SK-N-SH (cell line): ENCODE measurements at regions not wholly inside any gene's neighbourhood (a gene's known extent, or its start where the extent isn't known, plus 50 kb on each side); places are given as distances from the start of the nearest gene placed in this dataset.

Source experiments
- CTCF ChIA-PET: fragments of 300-600, 350-600 bp; formaldehyde crosslinking; extraction: SDS; loops from one replicate; lab custom pipeline; 2021; lab: Yijun Ruan, JAX
- POLR2A ChIA-PET: fragments of 350-600 bp; sonication (Branson Sonifier 250); formaldehyde crosslinking; extraction: SDS; loops from one replicate; lab custom pipeline; 2020; ENCODE audit warnings: antibody characterized with exemption, inconsistent platforms; lab: Yijun Ruan, JAX
- DNase-seq: peaks from one replicate; pipeline ENCODE4 v3.0.0; 2012
- H2AFZ ChIP-seq: fragments of 200-600 bp; sonication (generic); 2 replicates; pipeline ENCODE4 v1.8.1; 2016; ENCODE audit warnings: antibody characterized with exemption, mild to moderate bottlenecking, low read depth
- H3F3A ChIP-seq: fragments of 200-600 bp; sonication (generic); replicated peaks from 2 replicates; pipeline ENCODE3; 2016; ENCODE audit warnings: antibody characterized with exemption, mild to moderate bottlenecking; ENCODE audit not compliant: insufficient read depth
- H3K27ac ChIP-seq, 2 experiments: fragments of 200-500 bp in 1 of 2; fragments of 200-600 bp in 1 of 2; sonication (Bioruptor generic) in 1 of 2; sonication (generic), shearing (Covaris generic) in 1 of 2; 2 replicates each; pipeline versions ENCODE4 v1.5.1 to v1.6.1; 2014 to 2016; ENCODE audit warnings: low read depth in 2 of 2, inconsistent platforms in 1 of 2, low read length in 1 of 2, mild to moderate bottlenecking in 1 of 2, mixed read lengths in 1 of 2
- H3K27me3 ChIP-seq: fragments of 200-600 bp; sonication (generic), shearing (Covaris generic); 2 replicates; pipeline ENCODE4 v1.6.1; 2016; ENCODE audit warnings: mixed run types; ENCODE audit not compliant: insufficient read depth
- H3K36me3 ChIP-seq, 2 experiments: fragments of 200-500 bp in 1 of 2; fragments of 200-600 bp in 1 of 2; sonication (Bioruptor generic) in 1 of 2; sonication (generic) in 1 of 2; replicated peaks in 1 of 2; 2 replicates each; pipeline versions ENCODE3 to v1.5.1; 2014 to 2016; ENCODE audit warnings: low read length in 1 of 2, mild to moderate bottlenecking in 1 of 2; ENCODE audit not compliant: insufficient read depth in 2 of 2, control insufficient read depth in 1 of 2
- H3K4me1 ChIP-seq, 2 experiments: fragments of 200-500 bp in 1 of 2; fragments of 200-600 bp in 1 of 2; sonication (Bioruptor generic) in 1 of 2; sonication (generic), shearing (Covaris generic) in 1 of 2; 2 replicates each; pipeline versions ENCODE4 v1.5.1 to v1.6.1; 2014 to 2016; ENCODE audit warnings: low read depth in 1 of 2, low read length in 1 of 2, mixed run types in 1 of 2; ENCODE audit not compliant: insufficient read depth in 2 of 2, control insufficient read depth in 1 of 2
- H3K4me2 ChIP-seq: fragments of 200-600 bp; sonication (generic), shearing (Covaris generic); 2 replicates; pipeline ENCODE4 v1.6.1; 2017; ENCODE audit warnings: mixed run types
- H3K4me3 ChIP-seq, 2 experiments: fragments of 200-500 bp in 1 of 2; fragments of 200-600 bp in 1 of 2; sonication (Bioruptor generic) in 1 of 2; sonication (generic), shearing (Covaris generic) in 1 of 2; 2 replicates each; pipeline versions ENCODE4 v1.5.1 to v1.8.1; 2014 to 2016; ENCODE audit warnings: low read depth in 2 of 2, inconsistent platforms in 1 of 2, low read length in 1 of 2, mild to moderate bottlenecking in 1 of 2, mixed read lengths in 1 of 2, moderate library complexity in 1 of 2
- H3K79me2 ChIP-seq: fragments of 200-600 bp; sonication (generic); 2 replicates; pipeline ENCODE4 v1.8.1; 2017; ENCODE audit warnings: mild to moderate bottlenecking; ENCODE audit not compliant: insufficient read depth
- H3K9ac ChIP-seq: fragments of 200-600 bp; sonication (generic); 2 replicates; pipeline ENCODE4 v1.6.1; 2017; ENCODE audit warnings: mixed run types
- H3K9me2 ChIP-seq: fragments of 200-600 bp; sonication (generic); 2 replicates; pipeline ENCODE4 v1.6.1; 2017; ENCODE audit warnings: mixed run types
- H3K9me3 ChIP-seq: fragments of 200-600 bp; sonication (generic); 2 replicates; pipeline ENCODE4 v1.6.1; 2017; ENCODE audit warnings: mixed run types, mild to moderate bottlenecking, moderate library complexity
- H4K20me1 ChIP-seq: fragments of 200-600 bp; sonication (generic); 2 replicates; pipeline ENCODE4 v1.6.1; 2017; ENCODE audit warnings: mild to moderate bottlenecking, mixed run types; ENCODE audit not compliant: insufficient read depth
- CHD2 ChIP-seq: fragments of 150-350 bp; IDR thresholded peaks from 2 replicates; pipeline ENCODE4 v1.6.1; 2018; ENCODE audit warnings: low read length; ENCODE audit not compliant: partially characterized antibody
- ELF1 ChIP-seq: IDR thresholded peaks from 2 replicates; pipeline ENCODE4 v1.4.0; 2012
- EP300 ChIP-seq, 2 experiments: IDR thresholded peaks; 2 replicates each; pipeline versions ENCODE4 v1.4.0 to v1.6.1; 2012; ENCODE audit warnings: borderline replicate concordance in 1 of 2, low read depth in 1 of 2, low read length in 1 of 2
- FOXJ3 ChIP-seq: sonication (generic); formaldehyde crosslinking; IDR thresholded peaks from 2 replicates; pipeline ENCODE4 v1.5.1; 2020; ENCODE audit warnings: mild to moderate bottlenecking, missing genetic modification reagents
- FOXM1 ChIP-seq: IDR thresholded peaks from 2 replicates; pipeline ENCODE4 v1.4.0; 2012; ENCODE audit warnings: low read depth, mild to moderate bottlenecking
- GABPA ChIP-seq: IDR thresholded peaks from 2 replicates; pipeline ENCODE4 v1.4.0; 2012; ENCODE audit warnings: low read depth, mild to moderate bottlenecking
- MXI1 ChIP-seq: IDR thresholded peaks from 2 replicates; pipeline ENCODE4 v1.6.1; 2012; ENCODE audit warnings: mild to moderate bottlenecking, low read depth, low read length, improper control_type of control experiment
- NFIC ChIP-seq: IDR thresholded peaks from 2 replicates; pipeline ENCODE4 v1.4.0; 2012; ENCODE audit warnings: borderline replicate concordance
- RFX5 ChIP-seq: IDR thresholded peaks from 2 replicates; pipeline ENCODE4 v1.6.1; 2012; ENCODE audit warnings: mild to moderate bottlenecking, improper control_type of control experiment, low read length
- RXRA ChIP-seq: IDR thresholded peaks from 2 replicates; pipeline ENCODE4 v1.4.0; 2012; ENCODE audit warnings: low read depth, mild to moderate bottlenecking, borderline replicate concordance
- SIN3A ChIP-seq: IDR thresholded peaks from 2 replicates; pipeline ENCODE4 v1.6.1; 2012; ENCODE audit warnings: low read depth, mild to moderate bottlenecking, low read length, moderate library complexity, borderline replicate concordance
- SMC3 ChIP-seq: IDR thresholded peaks from 2 replicates; pipeline ENCODE4 v1.6.1; 2012; ENCODE audit warnings: low read depth, low read length, improper control_type of control experiment
- TCF12 ChIP-seq: IDR thresholded peaks from 2 replicates; pipeline ENCODE4 v1.4.0; 2012
- YY1 ChIP-seq: IDR thresholded peaks from 2 replicates; pipeline ENCODE4 v1.4.0; 2012; ENCODE audit warnings: low read depth, mild to moderate bottlenecking
- WGBS: methylation state at CpG from one replicate; pipeline ENCODE4 v1.1.6; 2017; ENCODE audit warnings: low lambda C conversion rate; 5-methylcytosine and 5-hydroxymethylcytosine counted together
- TF ChIP-seq, protein P1 (sequence below): fragments of 150-350 bp; IDR thresholded peaks from 2 replicates; pipeline ENCODE4 v1.6.1; 2016; ENCODE audit warnings: mild to moderate bottlenecking, low read depth, low read length
- TF ChIP-seq, protein P2 (sequence below): fragments of 150-350 bp; IDR thresholded peaks from 2 replicates; pipeline ENCODE4 v1.6.1; 2017; ENCODE audit warnings: antibody characterized with exemption, low read length, low read depth, borderline replicate concordance
- TF ChIP-seq, protein P3 (sequence below): IDR thresholded peaks from 2 replicates; pipeline ENCODE4 v1.4.0; 2012; ENCODE audit warnings: low read depth, borderline replicate concordance
- TF ChIP-seq, protein P4 (sequence below): IDR thresholded peaks from 2 replicates; pipeline ENCODE4 v1.4.0; 2012; ENCODE audit warnings: low read depth, borderline replicate concordance

DNA sequence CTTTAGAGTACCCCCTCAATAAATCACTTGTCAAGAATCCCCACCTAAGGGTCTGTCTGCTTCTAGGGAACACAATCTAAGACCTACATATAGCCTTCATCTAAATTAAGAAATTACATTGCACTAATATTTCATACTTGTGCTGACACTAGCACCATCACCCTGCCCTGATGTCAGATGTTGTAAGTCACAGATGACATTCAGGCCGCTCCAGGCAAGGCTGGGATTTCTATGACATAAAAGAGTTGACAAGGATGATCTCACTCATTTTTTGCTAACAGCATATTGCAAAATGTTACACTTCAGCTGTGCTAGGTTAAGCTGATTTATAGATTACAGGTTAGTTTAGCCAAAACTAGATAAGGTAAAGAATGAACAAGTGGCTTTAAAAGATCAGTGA lies 372.5 kb upstream of the GRIA1 start:
- Histone ChIP-seq H3K27ac (no peak overlapping the region), H3K36me3 (no peaks in the 10 kb centered on the region), H4K20me1 (no peaks in the 10 kb centered on the region), H3K9ac (no peak overlapping the region), H3K4me1 (no peaks in the 10 kb centered on the region), H3K9me2 (no peaks in the 10 kb centered on the region), H2AFZ (no peak overlapping the region), H3K9me3 (no peaks in the 10 kb centered on the region), H3K4me2 (no peak overlapping the region), H3K4me3 (no peak overlapping the region), H3F3A (no peaks in the 10 kb centered on the region), H3K27me3 (no peaks in the 10 kb centered on the region), H3K79me2 (no peaks in the 10 kb centered on the region)
- 0% methylated on average over 1 of the region's 1 CpG for WGBS
- no peak for DNase-seq
- ChIA-PET POLR2A (no interaction called here), CTCF (no interaction called here)
- TF ChIP-seq TCF12 (no peak), YY1 (no peak), CHD2 (no peak), ELF1 (no peak), FOXM1 (no peak), NFIC (no peak), FOXJ3 (CRISPR knock-in tag) (no peak), GABPA (no peak), RFX5 (no peak), EP300 (IDR thresholded peaks at IDR 0.05; ENCODE audit: borderline replicate concordance in 1 of 2, low read depth in 1 of 2, low read length in 1 of 2) (no peak), SMC3 (no peak), RXRA (no peak), SIN3A (no peak), MXI1 (no peak)
- TF ChIP-seq, protein P1, sequence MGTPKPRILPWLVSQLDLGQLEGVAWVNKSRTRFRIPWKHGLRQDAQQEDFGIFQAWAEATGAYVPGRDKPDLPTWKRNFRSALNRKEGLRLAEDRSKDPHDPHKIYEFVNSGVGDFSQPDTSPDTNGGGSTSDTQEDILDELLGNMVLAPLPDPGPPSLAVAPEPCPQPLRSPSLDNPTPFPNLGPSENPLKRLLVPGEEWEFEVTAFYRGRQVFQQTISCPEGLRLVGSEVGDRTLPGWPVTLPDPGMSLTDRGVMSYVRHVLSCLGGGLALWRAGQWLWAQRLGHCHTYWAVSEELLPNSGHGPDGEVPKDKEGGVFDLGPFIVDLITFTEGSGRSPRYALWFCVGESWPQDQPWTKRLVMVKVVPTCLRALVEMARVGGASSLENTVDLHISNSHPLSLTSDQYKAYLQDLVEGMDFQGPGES, result no peak
- TF ChIP-seq, protein P2, sequence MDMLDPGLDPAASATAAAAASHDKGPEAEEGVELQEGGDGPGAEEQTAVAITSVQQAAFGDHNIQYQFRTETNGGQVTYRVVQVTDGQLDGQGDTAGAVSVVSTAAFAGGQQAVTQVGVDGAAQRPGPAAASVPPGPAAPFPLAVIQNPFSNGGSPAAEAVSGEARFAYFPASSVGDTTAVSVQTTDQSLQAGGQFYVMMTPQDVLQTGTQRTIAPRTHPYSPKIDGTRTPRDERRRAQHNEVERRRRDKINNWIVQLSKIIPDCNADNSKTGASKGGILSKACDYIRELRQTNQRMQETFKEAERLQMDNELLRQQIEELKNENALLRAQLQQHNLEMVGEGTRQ, result no peak
- TF ChIP-seq, protein P3, sequence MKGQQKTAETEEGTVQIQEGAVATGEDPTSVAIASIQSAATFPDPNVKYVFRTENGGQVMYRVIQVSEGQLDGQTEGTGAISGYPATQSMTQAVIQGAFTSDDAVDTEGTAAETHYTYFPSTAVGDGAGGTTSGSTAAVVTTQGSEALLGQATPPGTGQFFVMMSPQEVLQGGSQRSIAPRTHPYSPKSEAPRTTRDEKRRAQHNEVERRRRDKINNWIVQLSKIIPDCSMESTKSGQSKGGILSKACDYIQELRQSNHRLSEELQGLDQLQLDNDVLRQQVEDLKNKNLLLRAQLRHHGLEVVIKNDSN, result no peak
- TF ChIP-seq, protein P4, sequence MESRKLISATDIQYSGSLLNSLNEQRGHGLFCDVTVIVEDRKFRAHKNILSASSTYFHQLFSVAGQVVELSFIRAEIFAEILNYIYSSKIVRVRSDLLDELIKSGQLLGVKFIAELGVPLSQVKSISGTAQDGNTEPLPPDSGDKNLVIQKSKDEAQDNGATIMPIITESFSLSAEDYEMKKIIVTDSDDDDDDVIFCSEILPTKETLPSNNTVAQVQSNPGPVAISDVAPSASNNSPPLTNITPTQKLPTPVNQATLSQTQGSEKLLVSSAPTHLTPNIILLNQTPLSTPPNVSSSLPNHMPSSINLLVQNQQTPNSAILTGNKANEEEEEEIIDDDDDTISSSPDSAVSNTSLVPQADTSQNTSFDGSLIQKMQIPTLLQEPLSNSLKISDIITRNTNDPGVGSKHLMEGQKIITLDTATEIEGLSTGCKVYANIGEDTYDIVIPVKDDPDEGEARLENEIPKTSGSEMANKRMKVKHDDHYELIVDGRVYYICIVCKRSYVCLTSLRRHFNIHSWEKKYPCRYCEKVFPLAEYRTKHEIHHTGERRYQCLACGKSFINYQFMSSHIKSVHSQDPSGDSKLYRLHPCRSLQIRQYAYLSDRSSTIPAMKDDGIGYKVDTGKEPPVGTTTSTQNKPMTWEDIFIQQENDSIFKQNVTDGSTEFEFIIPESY, result no peak
